ENCODE measurements at regions not wholly inside any gene's neighbourhood (a gene's known extent, or its start where the extent isn't known, plus 50 kb on each side); places are given as distances from the start of the nearest gene placed in this dataset.
"Not testable (repeated sequence)": the region's sequence is repeated elsewhere in the genome, so short reads cannot be mapped to it uniquely, and the experiment has no call there.

- not testable (repeated sequence) for H3K36me3 ChIP-seq (ENCODE audit: insufficient read depth, low read length); H3K9ac ChIP-seq (ENCODE audit: low read length); H3K27me3 ChIP-seq (ENCODE audit: insufficient read depth, low read depth, low read length); H3K27ac ChIP-seq (ENCODE audit: low read length); H4K20me1 ChIP-seq (ENCODE audit: insufficient read depth); H3K9me2 ChIP-seq (ENCODE audit: insufficient read depth, low read length); H3K4me2 ChIP-seq (ENCODE audit: low read length); H3K9me3 ChIP-seq (ENCODE audit: low read length); H3K4me3 ChIP-seq (ENCODE audit: low read length); H2AFZ ChIP-seq (ENCODE audit: low read depth, low read length); H3K79me2 ChIP-seq (replicated peaks; ENCODE audit: insufficient read depth, low read length); H3F3A ChIP-seq (ENCODE audit: insufficient read depth, low read length, poor library complexity, severe bottlenecking)
Observed at GRCh38 chr11:3532958-3533357, 108.8 kb downstream of the ART5 start.

GRCh38 chr11:3531280-3531679 lies 110.5 kb downstream of the ART5 start:
- H3K9me3 ChIP-seq (ENCODE audit: low read length); H3K27me3 ChIP-seq (ENCODE audit: insufficient read depth, low read depth, low read length); H3K4me3 ChIP-seq (ENCODE audit: low read length); H3K79me2 ChIP-seq (replicated peaks; ENCODE audit: insufficient read depth, low read length); H3K36me3 ChIP-seq (ENCODE audit: insufficient read depth, low read length); H3F3A ChIP-seq (ENCODE audit: insufficient read depth, low read length, poor library complexity, severe bottlenecking); H3K4me2 ChIP-seq (ENCODE audit: low read length); H3K27ac ChIP-seq (ENCODE audit: low read length); H4K20me1 ChIP-seq (ENCODE audit: insufficient read depth); H2AFZ ChIP-seq (ENCODE audit: low read depth, low read length); H3K9me2 ChIP-seq (ENCODE audit: insufficient read depth, low read length); H3K9ac ChIP-seq (ENCODE audit: low read length): not testable (repeated sequence)

- not testable (repeated sequence) for H3K27ac ChIP-seq (ENCODE audit: low read length); H3K4me3 ChIP-seq (ENCODE audit: low read length); H4K20me1 ChIP-seq (ENCODE audit: insufficient read depth); H3K9me3 ChIP-seq (ENCODE audit: low read length); H3K27me3 ChIP-seq (ENCODE audit: insufficient read depth, low read depth, low read length); H3K9ac ChIP-seq (ENCODE audit: low read length); H3F3A ChIP-seq (ENCODE audit: insufficient read depth, low read length, poor library complexity, severe bottlenecking); H2AFZ ChIP-seq (ENCODE audit: low read depth, low read length); H3K4me2 ChIP-seq (ENCODE audit: low read length); H3K79me2 ChIP-seq (replicated peaks; ENCODE audit: insufficient read depth, low read length); H3K36me3 ChIP-seq (ENCODE audit: insufficient read depth, low read length); H3K9me2 ChIP-seq (ENCODE audit: insufficient read depth, low read length)
Observed at GRCh38 chr11:3523567-3523966, 118.2 kb downstream of the ART5 start.

- not testable (repeated sequence) for H3K9ac ChIP-seq (ENCODE audit: low read length); H2AFZ ChIP-seq (ENCODE audit: low read depth, low read length); H3K4me2 ChIP-seq (ENCODE audit: low read length); H3K4me3 ChIP-seq (ENCODE audit: low read length); H3F3A ChIP-seq (ENCODE audit: insufficient read depth, low read length, poor library complexity, severe bottlenecking); H3K27ac ChIP-seq (ENCODE audit: low read length); H3K36me3 ChIP-seq (ENCODE audit: insufficient read depth, low read length); H3K9me2 ChIP-seq (ENCODE audit: insufficient read depth, low read length); H3K79me2 ChIP-seq (replicated peaks; ENCODE audit: insufficient read depth, low read length); H3K9me3 ChIP-seq (ENCODE audit: low read length); H3K27me3 ChIP-seq (ENCODE audit: insufficient read depth, low read depth, low read length); H4K20me1 ChIP-seq (ENCODE audit: insufficient read depth)
Observed at GRCh38 chr11:3520905-3521304, 120.9 kb downstream of the ART5 start.

- not testable (repeated sequence) for H3K79me2 ChIP-seq (replicated peaks; ENCODE audit: insufficient read depth, low read length); H3K9me3 ChIP-seq (ENCODE audit: low read length); H3F3A ChIP-seq (ENCODE audit: insufficient read depth, low read length, poor library complexity, severe bottlenecking); H2AFZ ChIP-seq (ENCODE audit: low read depth, low read length); H3K27me3 ChIP-seq (ENCODE audit: insufficient read depth, low read depth, low read length); H3K4me3 ChIP-seq (ENCODE audit: low read length); H3K36me3 ChIP-seq (ENCODE audit: insufficient read depth, low read length); H3K4me2 ChIP-seq (ENCODE audit: low read length); H4K20me1 ChIP-seq (ENCODE audit: insufficient read depth); H3K9me2 ChIP-seq (ENCODE audit: insufficient read depth, low read length); H3K27ac ChIP-seq (ENCODE audit: low read length); H3K9ac ChIP-seq (ENCODE audit: low read length)
Observed at GRCh38 chr11:3519841-3520240, 122.0 kb downstream of the ART5 start.

- H3K27me3 ChIP-seq (ENCODE audit: insufficient read depth, low read depth, low read length); H2AFZ ChIP-seq (ENCODE audit: low read depth, low read length); H3K9me3 ChIP-seq (ENCODE audit: low read length); H3K4me2 ChIP-seq (ENCODE audit: low read length); H3K9me2 ChIP-seq (ENCODE audit: insufficient read depth, low read length); H3K36me3 ChIP-seq (ENCODE audit: insufficient read depth, low read length); H3F3A ChIP-seq (ENCODE audit: insufficient read depth, low read length, poor library complexity, severe bottlenecking); H3K27ac ChIP-seq (ENCODE audit: low read length); H4K20me1 ChIP-seq (ENCODE audit: insufficient read depth); H3K4me3 ChIP-seq (ENCODE audit: low read length); H3K9ac ChIP-seq (ENCODE audit: low read length); H3K79me2 ChIP-seq (replicated peaks; ENCODE audit: insufficient read depth, low read length): not testable (repeated sequence)
Observed at GRCh38 chr11:3516934-3517567, 124.7 kb downstream of the ART5 start.

- not testable (repeated sequence) for H3K4me3 ChIP-seq (ENCODE audit: low read length); H3K9me3 ChIP-seq (ENCODE audit: low read length); H3K79me2 ChIP-seq (replicated peaks; ENCODE audit: insufficient read depth, low read length); H3K36me3 ChIP-seq (ENCODE audit: insufficient read depth, low read length); H3K27ac ChIP-seq (ENCODE audit: low read length); H3K27me3 ChIP-seq (ENCODE audit: insufficient read depth, low read depth, low read length); H3K4me2 ChIP-seq (ENCODE audit: low read length); H3K9ac ChIP-seq (ENCODE audit: low read length); H3K9me2 ChIP-seq (ENCODE audit: insufficient read depth, low read length); H3F3A ChIP-seq (ENCODE audit: insufficient read depth, low read length, poor library complexity, severe bottlenecking); H4K20me1 ChIP-seq (ENCODE audit: insufficient read depth); H2AFZ ChIP-seq (ENCODE audit: low read depth, low read length)
Observed at GRCh38 chr11:3516345-3516933, 125.4 kb downstream of the ART5 start.

GRCh38 chr11:3514635-3515424 lies 127.0 kb downstream of the ART5 start:
- H3K27me3 ChIP-seq (ENCODE audit: insufficient read depth, low read depth, low read length); H3F3A ChIP-seq (ENCODE audit: insufficient read depth, low read length, poor library complexity, severe bottlenecking); H2AFZ ChIP-seq (ENCODE audit: low read depth, low read length); H3K4me3 ChIP-seq (ENCODE audit: low read length); H3K9me2 ChIP-seq (ENCODE audit: insufficient read depth, low read length); H3K79me2 ChIP-seq (replicated peaks; ENCODE audit: insufficient read depth, low read length); H3K9ac ChIP-seq (ENCODE audit: low read length); H4K20me1 ChIP-seq (ENCODE audit: insufficient read depth); H3K9me3 ChIP-seq (ENCODE audit: low read length); H3K36me3 ChIP-seq (ENCODE audit: insufficient read depth, low read length); H3K4me2 ChIP-seq (ENCODE audit: low read length); H3K27ac ChIP-seq (ENCODE audit: low read length): not testable (repeated sequence)

Data from neural cell (in vitro differentiated cells).